Fibroblast of lung (primary cell): ENCODE measurements at regions not wholly inside any gene's neighbourhood (a gene's known extent, or its start where the extent isn't known, plus 50 kb on each side); places are given as distances from the start of the nearest gene placed in this dataset.
"Not testable (repeated sequence)": the region's sequence is repeated elsewhere in the genome, so short reads cannot be mapped to it uniquely, and the experiment has no call there.

Experiments used
- EZH2 ChIP-seq: IDR thresholded peaks from 2 replicates; pipeline ENCODE4 v1.5.1; 2012; ENCODE audit warnings: low read length, control low read depth, mild to moderate bottlenecking; ENCODE audit errors: missing control alignments
- TF ChIP-seq, protein P1 (sequence below), 2 donors: IDR thresholded peaks in 1 of 2; conservative IDR thresholded peaks in 1 of 2; 1 replicate in 1 of 2; 2 replicates in 1 of 2; pipeline ENCODE4 v1.5.1; 2011 to 2012; ENCODE audit warnings: low read length in 2 of 2, control low read depth in 1 of 2, inconsistent platforms in 1 of 2, low read depth in 1 of 2, mild to moderate bottlenecking in 1 of 2

DNA sequence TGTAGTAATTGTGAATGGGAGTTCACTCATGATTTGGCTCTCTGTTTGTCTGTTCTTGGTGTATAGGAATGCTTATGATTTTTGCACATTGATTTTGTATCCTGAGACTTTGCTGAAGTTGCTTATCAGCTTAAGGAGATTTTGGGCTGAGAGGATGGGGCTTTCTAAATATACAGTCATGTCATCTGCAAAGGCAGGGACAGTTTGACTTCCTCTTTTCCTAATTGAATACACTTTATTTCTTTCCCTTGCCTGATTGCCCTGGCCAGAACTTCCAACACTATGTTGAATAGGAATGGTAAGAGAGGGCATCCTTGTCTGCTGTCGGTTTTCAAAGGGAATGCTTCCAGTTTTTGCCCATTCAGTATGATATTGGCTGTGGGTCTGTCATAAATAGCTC lies 51.9 kb upstream of the ARHGAP29 start:
- TF ChIP-seq, protein P1, sequence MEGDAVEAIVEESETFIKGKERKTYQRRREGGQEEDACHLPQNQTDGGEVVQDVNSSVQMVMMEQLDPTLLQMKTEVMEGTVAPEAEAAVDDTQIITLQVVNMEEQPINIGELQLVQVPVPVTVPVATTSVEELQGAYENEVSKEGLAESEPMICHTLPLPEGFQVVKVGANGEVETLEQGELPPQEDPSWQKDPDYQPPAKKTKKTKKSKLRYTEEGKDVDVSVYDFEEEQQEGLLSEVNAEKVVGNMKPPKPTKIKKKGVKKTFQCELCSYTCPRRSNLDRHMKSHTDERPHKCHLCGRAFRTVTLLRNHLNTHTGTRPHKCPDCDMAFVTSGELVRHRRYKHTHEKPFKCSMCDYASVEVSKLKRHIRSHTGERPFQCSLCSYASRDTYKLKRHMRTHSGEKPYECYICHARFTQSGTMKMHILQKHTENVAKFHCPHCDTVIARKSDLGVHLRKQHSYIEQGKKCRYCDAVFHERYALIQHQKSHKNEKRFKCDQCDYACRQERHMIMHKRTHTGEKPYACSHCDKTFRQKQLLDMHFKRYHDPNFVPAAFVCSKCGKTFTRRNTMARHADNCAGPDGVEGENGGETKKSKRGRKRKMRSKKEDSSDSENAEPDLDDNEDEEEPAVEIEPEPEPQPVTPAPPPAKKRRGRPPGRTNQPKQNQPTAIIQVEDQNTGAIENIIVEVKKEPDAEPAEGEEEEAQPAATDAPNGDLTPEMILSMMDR (conservative IDR thresholded peaks at IDR 0.05 in 1 of 2, IDR thresholded peaks at IDR 0.05 in 1 of 2; ENCODE audit: low read depth in 1 of 2, low read length in 2 of 2), result not testable (repeated sequence)
- TF ChIP-seq EZH2, result not testable (repeated sequence)
